Gastroesophageal sphincter (tissue), 4 donors: ENCODE measurements at regions not wholly inside any gene's neighbourhood (a gene's known extent, or its start where the extent isn't known, plus 50 kb on each side); places are given as distances from the start of the nearest gene placed in this dataset.

ENCODE experiments used
- ATAC-seq: fragments of 150-250 bp; one replicate; pipeline ENCODE4 v1.9.1; 2016; ENCODE audit warnings: mild to moderate bottlenecking, moderate library complexity
- H3K27ac ChIP-seq, 4 donors: fragments of 200-600 bp; sonication (generic) in 3 of 4; 1 replicate in 3 of 4; 2 replicates in 1 of 4; pipeline ENCODE4 v1.5.1; 2016 to 2019
- H3K27me3 ChIP-seq: fragments of 200-600 bp; sonication (generic); one replicate; pipeline ENCODE4 v1.5.1; 2019
- H3K36me3 ChIP-seq, 2 donors: fragments of 200-600 bp; sonication (generic); one replicate each; pipeline ENCODE4 v1.5.1; 2019; ENCODE audit warnings: control low read depth in 1 of 2
- H3K4me1 ChIP-seq, 3 donors: fragments of 200-600 bp; sonication (generic); 1 replicate in 2 of 3; 2 replicates in 1 of 3; pipeline ENCODE4 v1.5.1; 2016 to 2019; ENCODE audit warnings: control low read depth in 2 of 3
- H3K4me3 ChIP-seq, 2 donors: fragments of 200-600 bp; sonication (generic); one replicate each; pipeline ENCODE4 v1.5.1; 2019; ENCODE audit warnings: mild to moderate bottlenecking in 1 of 2, moderate library complexity in 1 of 2
- H3K9me3 ChIP-seq, 3 donors: fragments of 200-600 bp; sonication (generic); one replicate each; pipeline ENCODE4 v1.5.1; 2017 to 2019; ENCODE audit warnings: control low read depth in 2 of 3
- CTCF ChIP-seq, 4 experiments: fragments of 200-600 bp in 2 of 4; fragments of 450-650 bp in 2 of 4; sonication (generic) in 1 of 4; IDR thresholded peaks; one replicate each; pipeline ENCODE4 v1.5.1; 2017 to 2019; ENCODE audit warnings: antibody characterized with exemption in 4 of 4, mild to moderate bottlenecking in 2 of 4, moderate library complexity in 2 of 4
- EP300 ChIP-seq: sonication (generic); formaldehyde crosslinking; IDR thresholded peaks from one replicate; pipeline ENCODE4 v1.6.1; 2017; ENCODE audit warnings: antibody characterized with exemption, mild to moderate bottlenecking
- POLR2A ChIP-seq, 2 donors: fragments of 450-650 bp; IDR thresholded peaks; one replicate each; pipeline ENCODE4 v1.6.1; 2017; ENCODE audit warnings: antibody characterized with exemption in 2 of 2, mild to moderate bottlenecking in 2 of 2, moderate library complexity in 1 of 2
- POLR2AphosphoS5 ChIP-seq: sonication (generic); formaldehyde crosslinking; IDR thresholded peaks from one replicate; pipeline ENCODE4 v1.6.1; 2017; ENCODE audit warnings: antibody characterized with exemption
- WGBS, 2 donors: methylation state at CpG; one replicate each; pipeline ENCODE4 v1.1.5; 2018; ENCODE audit warnings: low coverage in 1 of 2; 5-methylcytosine and 5-hydroxymethylcytosine counted together

GRCh38 chr2:5325523-5325922 is 366.7 kb upstream of the SOX11 start:
- 92% methylated on average over 12 of the region's 23 CpGs; no CpG with 5 or more reads in 1 of the 2 donors for WGBS, 2 donors

DNA sequence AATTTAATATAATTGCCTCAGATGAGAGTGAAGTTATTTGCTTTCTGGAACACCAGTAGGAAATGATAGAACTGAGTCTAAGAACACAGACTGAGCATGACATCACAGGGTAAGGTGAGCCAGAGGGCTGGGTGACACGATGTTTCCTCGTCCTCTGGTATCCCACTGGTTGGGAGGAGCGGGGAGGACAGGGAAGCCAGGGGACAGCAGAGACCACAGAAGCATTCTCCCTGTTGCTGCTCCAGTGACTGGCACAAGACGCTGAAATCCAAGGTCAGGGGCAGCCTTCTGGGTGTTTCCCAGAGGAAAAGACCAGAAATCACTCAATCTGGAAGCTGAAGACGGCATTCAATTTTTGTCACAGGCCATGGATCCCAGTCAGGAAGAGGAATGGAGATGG is 363.4 kb upstream of the SOX11 start:
- TF ChIP-seq POLR2A (IDR thresholded peaks at IDR 0.05) (no peak), EP300 (no peak), POLR2AphosphoS5 (no peak), CTCF (IDR thresholded peaks at IDR 0.05) (no peak)
- Histone ChIP-seq H3K4me3 (no peak overlapping the region), H3K36me3 (no peaks in the 10 kb centered on the region), H3K27me3 (no peaks in the 10 kb centered on the region), H3K9me3 (no peaks in the 10 kb centered on the region), H3K4me1 (no peaks in the 10 kb centered on the region), H3K27ac (no peak overlapping the region)
- no peak for ATAC-seq
- 70 to 77% methylated on average over 3 to 4 of the region's 5 CpGs for WGBS, 2 donors

More at GRCh38 chr2:5325523-5325922, 366.7 kb upstream of the SOX11 start:
- Histone ChIP-seq H3K27me3 (no peaks in the 10 kb centered on the region), H3K9me3 (no peaks in the 10 kb centered on the region), H3K4me3 (no peak overlapping the region), H3K36me3 (no peaks in the 10 kb centered on the region), H3K27ac (no peak overlapping the region), H3K4me1 (no peaks in the 10 kb centered on the region)
- TF ChIP-seq CTCF (IDR thresholded peaks at IDR 0.05) (no peak), POLR2A (IDR thresholded peaks at IDR 0.05) (no peak)
- no peak for ATAC-seq

DNA sequence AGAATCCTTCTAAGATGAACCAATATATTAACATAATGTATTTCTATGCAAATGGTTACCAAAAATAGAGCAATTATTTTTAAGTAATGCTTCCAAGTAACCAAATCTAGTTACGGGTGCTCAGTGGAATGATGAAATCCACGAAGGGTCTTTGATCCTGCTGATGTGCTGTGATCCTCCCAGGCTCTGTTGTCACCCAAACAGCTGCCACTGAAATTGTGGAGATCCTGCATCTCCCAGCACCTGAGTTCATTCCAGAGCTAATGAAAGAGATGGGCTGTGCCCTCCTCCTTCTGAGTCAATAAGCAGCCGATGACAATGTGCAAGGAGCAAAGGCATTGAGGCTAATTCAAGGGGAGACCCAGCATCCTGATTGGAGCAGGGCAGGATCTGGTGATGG is 362.4 kb upstream of the SOX11 start:
- Histone ChIP-seq H3K27ac (no peak overlapping the region), H3K36me3 (no peaks in the 10 kb centered on the region), H3K9me3 (no peaks in the 10 kb centered on the region), H3K27me3 (no peaks in the 10 kb centered on the region), H3K4me1 (no peaks in the 10 kb centered on the region), H3K4me3 (no peak overlapping the region)
- no peak for TF ChIP-seq CTCF (IDR thresholded peaks at IDR 0.05)
- TF ChIP-seq POLR2AphosphoS5: no peak
- no peak for TF ChIP-seq POLR2A (IDR thresholded peaks at IDR 0.05)
- no peak for TF ChIP-seq EP300
- 83 to 100% methylated on average over 1 to 2 of the region's 3 CpGs for WGBS, 2 donors
- no peak for ATAC-seq

GRCh38 chr2:5330961-5331360 is 361.2 kb upstream of the SOX11 start:
- ATAC-seq: no peak

GRCh38 chr2:5332925-5333324 is 359.3 kb upstream of the SOX11 start:
- WGBS, 2 donors: 82 to 94% methylated on average over 3 of the region's 3 CpGs
- no peak for TF ChIP-seq CTCF (IDR thresholded peaks at IDR 0.05)
- TF ChIP-seq EP300: no peak
- no peak for TF ChIP-seq POLR2AphosphoS5
- no peak for TF ChIP-seq POLR2A (IDR thresholded peaks at IDR 0.05)
- Histone ChIP-seq H3K27me3 (no peaks in the 10 kb centered on the region), H3K4me1 (no peaks in the 10 kb centered on the region), H3K27ac (no peak overlapping the region), H3K4me3 (no peak overlapping the region), H3K36me3 (no peaks in the 10 kb centered on the region), H3K9me3 (no peaks in the 10 kb centered on the region)
- no peak for ATAC-seq

More at GRCh38 chr2:5330961-5331360, 361.2 kb upstream of the SOX11 start:
- Histone ChIP-seq H3K4me3 (no peak overlapping the region), H3K36me3 (no peaks in the 10 kb centered on the region), H3K9me3 (no peaks in the 10 kb centered on the region), H3K27me3 (no peaks in the 10 kb centered on the region), H3K4me1 (no peaks in the 10 kb centered on the region), H3K27ac (no peak overlapping the region)
- TF ChIP-seq CTCF (IDR thresholded peaks at IDR 0.05) (no peak), EP300 (no peak)
- 36 to 70% methylated on average over 1 of the region's 1 CpG for WGBS, 2 donors
